ENCODE measurements at regions not wholly inside any gene's neighbourhood (a gene's known extent, or its start where the extent isn't known, plus 50 kb on each side); places are given as distances from the start of the nearest gene placed in this dataset. TPM values are rescaled to one million over a fixed set of nuclear protein-coding genes. Genes with fewer than 3 reads are reported as not detected.

DNA sequence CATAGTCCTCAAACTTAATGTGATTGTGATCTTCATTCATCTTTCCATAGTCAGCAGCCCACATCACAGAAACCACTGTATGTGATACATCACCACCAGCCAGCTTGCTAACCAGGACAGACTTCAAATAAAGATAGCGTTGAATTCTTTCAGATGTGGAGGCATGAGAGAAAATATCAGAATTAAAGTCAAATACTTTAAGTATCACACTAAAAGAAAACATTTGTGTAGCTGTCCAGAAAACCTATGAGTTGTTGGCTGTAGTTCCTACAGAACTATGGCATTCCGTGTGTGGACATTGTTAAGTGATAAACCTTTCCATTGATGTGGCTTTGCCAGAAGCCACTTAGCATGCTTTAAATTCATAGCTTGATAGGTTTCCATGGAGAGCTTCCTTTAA lies 105.1 kb downstream of the LLPH start:
- ChIA-PET POLR2A (no interaction called here), CTCF (no interaction called here)
- Mint-ChIP-seq H3K36me3 (ENCODE audit: low read depth) (no peaks in the 10 kb centered on the region), H3K27ac (no peak overlapping the region), H3K4me3 (no peak overlapping the region), H3K27me3 (peaks cover 16% of the 10 kb centered on the region), H3K9me3 (no peaks in the 10 kb centered on the region), H3K4me1 (ENCODE audit: low read depth) (no peaks in the 10 kb centered on the region)
- intact Hi-C loops (cut with micrococcal nuclease), result no loop called here
- TF ChIP-seq, protein P1, sequence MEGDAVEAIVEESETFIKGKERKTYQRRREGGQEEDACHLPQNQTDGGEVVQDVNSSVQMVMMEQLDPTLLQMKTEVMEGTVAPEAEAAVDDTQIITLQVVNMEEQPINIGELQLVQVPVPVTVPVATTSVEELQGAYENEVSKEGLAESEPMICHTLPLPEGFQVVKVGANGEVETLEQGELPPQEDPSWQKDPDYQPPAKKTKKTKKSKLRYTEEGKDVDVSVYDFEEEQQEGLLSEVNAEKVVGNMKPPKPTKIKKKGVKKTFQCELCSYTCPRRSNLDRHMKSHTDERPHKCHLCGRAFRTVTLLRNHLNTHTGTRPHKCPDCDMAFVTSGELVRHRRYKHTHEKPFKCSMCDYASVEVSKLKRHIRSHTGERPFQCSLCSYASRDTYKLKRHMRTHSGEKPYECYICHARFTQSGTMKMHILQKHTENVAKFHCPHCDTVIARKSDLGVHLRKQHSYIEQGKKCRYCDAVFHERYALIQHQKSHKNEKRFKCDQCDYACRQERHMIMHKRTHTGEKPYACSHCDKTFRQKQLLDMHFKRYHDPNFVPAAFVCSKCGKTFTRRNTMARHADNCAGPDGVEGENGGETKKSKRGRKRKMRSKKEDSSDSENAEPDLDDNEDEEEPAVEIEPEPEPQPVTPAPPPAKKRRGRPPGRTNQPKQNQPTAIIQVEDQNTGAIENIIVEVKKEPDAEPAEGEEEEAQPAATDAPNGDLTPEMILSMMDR (IDR thresholded peaks at IDR 0.05), result no peak
- no peak for ATAC-seq
- DNase-seq, result no peak

DNA sequence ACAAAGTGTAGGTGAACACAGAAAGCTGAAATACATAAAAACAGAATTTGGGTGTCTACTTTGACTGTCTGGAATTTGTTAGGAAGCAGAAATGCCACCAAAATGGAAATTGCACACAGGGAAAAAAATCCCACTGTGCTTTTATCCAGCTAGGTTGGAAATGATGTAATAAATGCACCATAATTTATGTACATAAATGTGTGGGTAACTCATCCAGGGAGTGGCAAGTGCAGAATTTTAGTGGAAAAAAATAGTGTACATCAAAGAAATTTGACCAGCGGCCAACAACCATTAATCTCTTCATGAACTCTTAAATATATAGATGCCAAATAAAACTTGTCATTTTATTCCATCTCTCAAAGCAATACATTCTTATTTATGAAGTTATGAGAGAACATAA lies 105.6 kb downstream of the LLPH start:
- intact Hi-C loops (cut with micrococcal nuclease), result no loop called here
- TF ChIP-seq, protein P1 (IDR thresholded peaks at IDR 0.05), result no peak
- no peak for ATAC-seq
- Mint-ChIP-seq H3K36me3 (ENCODE audit: low read depth) (no peaks in the 10 kb centered on the region), H3K9me3 (no peaks in the 10 kb centered on the region), H3K27ac (no peak overlapping the region), H3K4me1 (ENCODE audit: low read depth) (no peaks in the 10 kb centered on the region), H3K4me3 (no peak overlapping the region), H3K27me3 (peaks cover 13% of the 10 kb centered on the region)
- ChIA-PET POLR2A (no interaction called here), CTCF (no interaction called here)
- no peak for DNase-seq

DNA sequence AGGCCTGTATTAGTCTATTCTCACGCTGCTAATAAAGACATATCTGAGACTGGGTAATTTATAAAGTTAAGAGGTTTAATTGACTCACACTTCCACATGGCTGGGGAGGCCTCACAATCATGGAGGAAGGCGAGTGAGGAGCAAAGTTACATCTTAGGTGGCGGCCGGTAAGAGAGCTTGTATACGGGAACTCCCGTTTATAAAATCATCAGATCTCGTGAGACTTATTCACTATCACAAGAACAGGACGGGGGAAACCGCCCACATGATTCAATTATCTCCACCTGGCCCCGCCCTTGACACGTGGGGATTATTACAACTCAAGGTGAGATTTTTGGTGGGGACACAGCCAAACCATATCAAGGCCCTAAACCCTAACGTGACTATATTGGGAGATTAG lies 110.1 kb downstream of the LLPH start:
- TF ChIP-seq, protein P1 (IDR thresholded peaks at IDR 0.05), result no peak
- DNase-seq, result no peak
- ATAC-seq, result no peak
- intact Hi-C loops (cut with micrococcal nuclease), result no loop called here
- Mint-ChIP-seq H3K27ac (no peak overlapping the region), H3K27me3 (peaks cover 21% of the 10 kb centered on the region), H3K36me3 (ENCODE audit: low read depth) (no peaks in the 10 kb centered on the region), H3K9me3 (no peaks in the 10 kb centered on the region), H3K4me1 (ENCODE audit: low read depth) (no peaks in the 10 kb centered on the region), H3K4me3 (no peak overlapping the region)
- POLR2A ChIA-PET, result no interaction called here
- CTCF ChIA-PET, result no interaction called here

DNA sequence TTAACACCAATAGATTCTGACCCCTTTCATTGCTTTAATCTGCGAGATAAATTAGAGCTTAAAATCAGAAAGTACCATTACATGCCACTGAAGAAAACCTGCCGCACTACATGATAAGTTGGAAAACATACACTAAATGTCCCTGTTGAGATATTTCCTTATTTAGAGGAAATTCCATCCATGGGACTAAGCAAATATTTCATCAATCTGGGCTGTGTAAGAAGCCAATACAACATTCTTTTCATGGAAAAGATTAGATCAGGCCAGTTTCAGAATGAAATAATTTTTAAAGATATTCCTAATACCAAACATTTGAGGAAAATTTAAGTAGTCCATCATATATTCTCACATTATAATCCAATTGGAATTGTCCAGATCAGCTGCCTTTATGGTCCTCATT lies 112.8 kb downstream of the LLPH start:
- Mint-ChIP-seq H3K4me3 (no peak overlapping the region), H3K27ac (no peak overlapping the region), H3K4me1 (ENCODE audit: low read depth) (no peaks in the 10 kb centered on the region), H3K9me3 (no peaks in the 10 kb centered on the region), H3K27me3 (peaks cover 16% of the 10 kb centered on the region), H3K36me3 (ENCODE audit: low read depth) (no peaks in the 10 kb centered on the region)
- TF ChIP-seq, protein P1 (IDR thresholded peaks at IDR 0.05), result no peak
- DNase-seq (no peak), ATAC-seq (no peak)
- ChIA-PET POLR2A (no interaction called here), CTCF (no interaction called here)
- intact Hi-C loops (cut with micrococcal nuclease), result no loop called here

Small RNA genes lying in the stretch of these regions (microRNA-seq; reads per million reads assigned to microRNA genes)
- not detected for gene MIR6074 (ENCODE audit: borderline microRNAs expressed, borderline replicate concordance)
